ENCODE measurements at regions not wholly inside any gene's neighbourhood (a gene's known extent, or its start where the extent isn't known, plus 50 kb on each side); places are given as distances from the start of the nearest gene placed in this dataset.

DNA sequence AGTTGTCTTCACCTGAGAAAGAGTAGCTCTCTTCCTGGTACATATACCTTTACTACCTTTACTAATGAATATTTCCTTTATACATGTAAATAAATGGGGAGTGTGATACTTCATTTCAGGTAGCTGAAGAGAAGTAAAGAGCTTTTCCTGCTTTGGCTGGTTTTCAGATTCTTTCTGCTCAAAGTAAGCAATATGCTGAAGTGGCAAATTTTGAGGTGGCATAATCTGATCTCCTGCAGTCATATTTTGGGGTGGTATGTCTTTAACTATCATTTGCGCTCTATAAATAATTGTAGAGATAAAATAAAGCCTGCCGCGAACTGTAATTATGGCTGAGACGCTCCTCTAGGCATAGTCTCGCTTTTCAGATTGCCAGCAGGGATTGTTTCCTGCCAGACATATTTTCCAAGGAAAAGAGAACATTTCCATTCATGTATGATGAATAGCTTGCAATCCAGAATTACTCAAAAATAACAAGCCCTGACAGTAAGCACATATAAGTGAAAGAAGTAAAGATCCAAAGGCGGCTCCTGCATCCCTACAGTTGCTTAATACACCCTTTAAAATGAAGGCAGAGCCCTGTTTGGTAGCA is 200.7 kb downstream of the C12orf50 start:
- ChIA-PET CTCF (no interaction called here), POLR2A (no interaction called here)
- Histone ChIP-seq H3K4me1 (ENCODE audit: control insufficient read depth, insufficient read depth, low read length) (no peaks in the 10 kb centered on the region), H3K27ac (ENCODE audit: extremely low read depth, low read depth, low read length) (no peak overlapping the region), H3K4me3 (ENCODE audit: low read depth, low read length) (no peak overlapping the region), H3K9me3 (ENCODE audit: control insufficient read depth, insufficient read depth, low read depth, low read length) (no peaks in the 10 kb centered on the region), H3K36me3 (ENCODE audit: control insufficient read depth in 2 of 2, insufficient read depth in 1 of 2, low read length in 2 of 2) (no peaks in the 10 kb centered on the region)
- TF ChIP-seq, protein P1, sequence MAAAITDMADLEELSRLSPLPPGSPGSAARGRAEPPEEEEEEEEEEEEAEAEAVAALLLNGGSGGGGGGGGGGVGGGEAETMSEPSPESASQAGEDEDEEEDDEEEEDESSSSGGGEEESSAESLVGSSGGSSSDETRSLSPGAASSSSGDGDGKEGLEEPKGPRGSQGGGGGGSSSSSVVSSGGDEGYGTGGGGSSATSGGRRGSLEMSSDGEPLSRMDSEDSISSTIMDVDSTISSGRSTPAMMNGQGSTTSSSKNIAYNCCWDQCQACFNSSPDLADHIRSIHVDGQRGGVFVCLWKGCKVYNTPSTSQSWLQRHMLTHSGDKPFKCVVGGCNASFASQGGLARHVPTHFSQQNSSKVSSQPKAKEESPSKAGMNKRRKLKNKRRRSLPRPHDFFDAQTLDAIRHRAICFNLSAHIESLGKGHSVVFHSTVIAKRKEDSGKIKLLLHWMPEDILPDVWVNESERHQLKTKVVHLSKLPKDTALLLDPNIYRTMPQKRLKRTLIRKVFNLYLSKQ (tag by site-specific recombination; IDR thresholded peaks at IDR 0.05; ENCODE audit: borderline replicate concordance) = no peak
- no peak for TF ChIP-seq ZNF529 (tag by site-specific recombination; IDR thresholded peaks at IDR 0.05; ENCODE audit: insufficient replicate concordance)
- TF ChIP-seq, protein P2, sequence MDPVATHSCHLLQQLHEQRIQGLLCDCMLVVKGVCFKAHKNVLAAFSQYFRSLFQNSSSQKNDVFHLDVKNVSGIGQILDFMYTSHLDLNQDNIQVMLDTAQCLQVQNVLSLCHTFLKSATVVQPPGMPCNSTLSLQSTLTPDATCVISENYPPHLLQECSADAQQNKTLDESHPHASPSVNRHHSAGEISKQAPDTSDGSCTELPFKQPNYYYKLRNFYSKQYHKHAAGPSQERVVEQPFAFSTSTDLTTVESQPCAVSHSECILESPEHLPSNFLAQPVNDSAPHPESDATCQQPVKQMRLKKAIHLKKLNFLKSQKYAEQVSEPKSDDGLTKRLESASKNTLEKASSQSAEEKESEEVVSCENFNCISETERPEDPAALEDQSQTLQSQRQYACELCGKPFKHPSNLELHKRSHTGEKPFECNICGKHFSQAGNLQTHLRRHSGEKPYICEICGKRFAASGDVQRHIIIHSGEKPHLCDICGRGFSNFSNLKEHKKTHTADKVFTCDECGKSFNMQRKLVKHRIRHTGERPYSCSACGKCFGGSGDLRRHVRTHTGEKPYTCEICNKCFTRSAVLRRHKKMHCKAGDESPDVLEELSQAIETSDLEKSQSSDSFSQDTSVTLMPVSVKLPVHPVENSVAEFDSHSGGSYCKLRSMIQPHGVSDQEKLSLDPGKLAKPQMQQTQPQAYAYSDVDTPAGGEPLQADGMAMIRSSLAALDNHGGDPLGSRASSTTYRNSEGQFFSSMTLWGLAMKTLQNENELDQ (tag by site-specific recombination; IDR thresholded peaks at IDR 0.05; ENCODE audit: low read depth) = no peak
- no peak for TF ChIP-seq KLF16 (tag by site-specific recombination; IDR thresholded peaks at IDR 0.05)
- TF ChIP-seq HOXC10 (CRISPR knock-in tag; IDR thresholded peaks at IDR 0.05) = no peak
- TF ChIP-seq MYNN (tag by site-specific recombination; IDR thresholded peaks at IDR 0.05; ENCODE audit: borderline replicate concordance) = no peak
- TF ChIP-seq ZNF23 (tag by site-specific recombination; IDR thresholded peaks at IDR 0.05; ENCODE audit: borderline replicate concordance) = no peak
- TF ChIP-seq, protein P3, sequence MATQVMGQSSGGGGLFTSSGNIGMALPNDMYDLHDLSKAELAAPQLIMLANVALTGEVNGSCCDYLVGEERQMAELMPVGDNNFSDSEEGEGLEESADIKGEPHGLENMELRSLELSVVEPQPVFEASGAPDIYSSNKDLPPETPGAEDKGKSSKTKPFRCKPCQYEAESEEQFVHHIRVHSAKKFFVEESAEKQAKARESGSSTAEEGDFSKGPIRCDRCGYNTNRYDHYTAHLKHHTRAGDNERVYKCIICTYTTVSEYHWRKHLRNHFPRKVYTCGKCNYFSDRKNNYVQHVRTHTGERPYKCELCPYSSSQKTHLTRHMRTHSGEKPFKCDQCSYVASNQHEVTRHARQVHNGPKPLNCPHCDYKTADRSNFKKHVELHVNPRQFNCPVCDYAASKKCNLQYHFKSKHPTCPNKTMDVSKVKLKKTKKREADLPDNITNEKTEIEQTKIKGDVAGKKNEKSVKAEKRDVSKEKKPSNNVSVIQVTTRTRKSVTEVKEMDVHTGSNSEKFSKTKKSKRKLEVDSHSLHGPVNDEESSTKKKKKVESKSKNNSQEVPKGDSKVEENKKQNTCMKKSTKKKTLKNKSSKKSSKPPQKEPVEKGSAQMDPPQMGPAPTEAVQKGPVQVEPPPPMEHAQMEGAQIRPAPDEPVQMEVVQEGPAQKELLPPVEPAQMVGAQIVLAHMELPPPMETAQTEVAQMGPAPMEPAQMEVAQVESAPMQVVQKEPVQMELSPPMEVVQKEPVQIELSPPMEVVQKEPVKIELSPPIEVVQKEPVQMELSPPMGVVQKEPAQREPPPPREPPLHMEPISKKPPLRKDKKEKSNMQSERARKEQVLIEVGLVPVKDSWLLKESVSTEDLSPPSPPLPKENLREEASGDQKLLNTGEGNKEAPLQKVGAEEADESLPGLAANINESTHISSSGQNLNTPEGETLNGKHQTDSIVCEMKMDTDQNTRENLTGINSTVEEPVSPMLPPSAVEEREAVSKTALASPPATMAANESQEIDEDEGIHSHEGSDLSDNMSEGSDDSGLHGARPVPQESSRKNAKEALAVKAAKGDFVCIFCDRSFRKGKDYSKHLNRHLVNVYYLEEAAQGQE (tag by site-specific recombination; IDR thresholded peaks at IDR 0.05) = no peak
- no peak for TF ChIP-seq ZNF449 (tag by site-specific recombination; IDR thresholded peaks at IDR 0.05)
- TF ChIP-seq, protein P4, sequence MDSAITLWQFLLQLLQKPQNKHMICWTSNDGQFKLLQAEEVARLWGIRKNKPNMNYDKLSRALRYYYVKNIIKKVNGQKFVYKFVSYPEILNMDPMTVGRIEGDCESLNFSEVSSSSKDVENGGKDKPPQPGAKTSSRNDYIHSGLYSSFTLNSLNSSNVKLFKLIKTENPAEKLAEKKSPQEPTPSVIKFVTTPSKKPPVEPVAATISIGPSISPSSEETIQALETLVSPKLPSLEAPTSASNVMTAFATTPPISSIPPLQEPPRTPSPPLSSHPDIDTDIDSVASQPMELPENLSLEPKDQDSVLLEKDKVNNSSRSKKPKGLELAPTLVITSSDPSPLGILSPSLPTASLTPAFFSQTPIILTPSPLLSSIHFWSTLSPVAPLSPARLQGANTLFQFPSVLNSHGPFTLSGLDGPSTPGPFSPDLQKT (IDR thresholded peaks at IDR 0.05; ENCODE audit: borderline replicate concordance, low read depth, low read length) = no peak
- TF ChIP-seq ZNF239 (tag by site-specific recombination; IDR thresholded peaks at IDR 0.05) = no peak
- TF ChIP-seq, protein P5, sequence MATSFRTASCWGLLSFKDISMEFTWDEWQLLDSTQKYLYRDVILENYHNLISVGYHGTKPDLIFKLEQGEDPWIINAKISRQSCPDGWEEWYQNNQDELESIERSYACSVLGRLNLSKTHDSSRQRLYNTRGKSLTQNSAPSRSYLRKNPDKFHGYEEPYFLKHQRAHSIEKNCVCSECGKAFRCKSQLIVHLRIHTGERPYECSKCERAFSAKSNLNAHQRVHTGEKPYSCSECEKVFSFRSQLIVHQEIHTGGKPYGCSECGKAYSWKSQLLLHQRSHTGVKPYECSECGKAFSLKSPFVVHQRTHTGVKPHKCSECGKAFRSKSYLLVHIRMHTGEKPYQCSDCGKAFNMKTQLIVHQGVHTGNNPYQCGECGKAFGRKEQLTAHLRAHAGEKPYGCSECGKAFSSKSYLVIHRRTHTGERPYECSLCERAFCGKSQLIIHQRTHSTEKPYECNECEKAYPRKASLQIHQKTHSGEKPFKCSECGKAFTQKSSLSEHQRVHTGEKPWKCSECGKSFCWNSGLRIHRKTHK (tag by site-specific recombination; IDR thresholded peaks at IDR 0.05) = no peak
